ENCODE measurements at regions not wholly inside any gene's neighbourhood (a gene's known extent, or its start where the extent isn't known, plus 50 kb on each side); places are given as distances from the start of the nearest gene placed in this dataset.
A peak's percentile ranks its signal among the peaks of the same experiment; 100 is the strongest.

DNA sequence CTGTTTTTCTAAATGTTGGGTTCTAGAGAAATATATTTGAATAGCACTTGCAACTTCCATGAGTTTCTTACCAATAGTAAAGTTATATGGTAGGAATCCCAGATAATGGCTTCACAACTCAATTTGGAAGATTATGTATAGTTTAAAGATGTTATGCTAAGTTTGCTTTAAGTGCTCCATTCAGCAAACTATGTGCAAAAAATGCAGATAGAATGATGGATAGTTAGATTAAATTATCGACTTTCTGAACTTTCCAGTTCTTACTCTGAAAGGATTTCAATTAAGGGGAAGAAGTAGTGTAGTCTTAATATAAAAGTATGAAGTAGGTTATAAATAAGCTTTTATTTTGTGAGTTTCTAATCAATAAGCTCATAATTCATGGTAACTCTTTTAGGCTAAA, 60.7 kb upstream of the NFKB1 start:
- no peak for DNase-seq (ENCODE audit: low spot score)

DNA sequence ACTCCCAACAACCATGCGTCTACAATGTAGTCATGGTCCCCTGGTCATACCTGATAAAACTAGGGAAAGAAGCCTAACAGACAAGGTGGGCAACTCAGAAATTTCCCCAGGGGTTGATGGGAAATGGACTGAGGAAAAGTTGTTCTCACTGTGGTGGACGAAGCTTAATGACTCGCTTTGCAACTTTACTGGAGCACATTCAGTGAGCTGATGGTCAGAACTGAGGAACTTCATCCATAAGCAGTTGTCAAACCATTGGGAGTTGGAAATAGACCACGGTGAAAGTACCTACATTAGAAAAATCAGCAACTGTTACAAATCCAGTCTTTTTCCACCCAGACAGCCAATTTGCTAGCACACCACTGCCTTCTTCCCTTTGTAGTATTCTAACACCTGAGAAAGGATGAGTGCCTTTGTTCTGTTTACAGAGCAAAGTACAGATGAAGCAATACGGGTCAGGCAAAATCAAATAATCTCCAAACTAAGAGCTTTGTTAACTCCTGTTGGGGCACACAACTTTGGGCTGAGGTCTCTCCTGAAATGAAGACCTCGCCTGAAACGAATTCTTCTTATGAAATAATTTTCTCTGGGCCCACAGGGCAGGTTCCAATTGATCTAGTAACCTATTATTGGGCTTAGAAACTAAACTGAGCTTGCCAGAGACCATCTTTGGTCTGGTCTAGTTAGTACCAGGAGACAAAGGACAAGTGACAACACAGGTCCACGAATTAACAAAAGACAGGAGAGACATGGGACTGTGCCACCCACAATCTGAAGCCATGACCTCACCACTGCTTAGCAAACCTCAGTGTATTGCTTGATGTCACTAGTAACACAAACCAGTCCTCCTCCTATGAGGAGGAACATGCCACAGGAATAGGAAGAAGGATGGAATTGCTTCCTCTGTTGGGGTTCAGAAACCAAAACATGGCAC, 58.9 kb upstream of the NFKB1 start:
- no peak for DNase-seq (ENCODE audit: low spot score)

DNA sequence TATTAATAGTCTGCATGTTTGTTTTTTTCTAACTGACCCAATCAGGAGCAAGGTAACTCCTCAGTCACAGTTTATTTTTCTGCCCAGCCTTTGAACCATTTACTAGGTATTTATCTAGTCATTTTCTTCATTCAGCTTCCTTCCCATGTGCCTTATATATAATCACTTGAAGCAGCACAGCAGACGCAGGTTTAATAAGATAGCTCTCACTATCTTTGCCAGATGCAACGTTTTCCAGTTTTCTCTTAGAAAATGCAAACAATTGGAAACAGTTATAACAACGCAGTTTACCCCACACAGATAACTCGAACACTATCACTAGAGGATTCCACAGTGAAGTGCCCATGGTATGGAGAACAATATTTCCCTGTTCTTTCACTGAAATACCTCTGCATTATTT, 56.4 kb upstream of the NFKB1 start:
- no peak for DNase-seq (ENCODE audit: low spot score)

DNA sequence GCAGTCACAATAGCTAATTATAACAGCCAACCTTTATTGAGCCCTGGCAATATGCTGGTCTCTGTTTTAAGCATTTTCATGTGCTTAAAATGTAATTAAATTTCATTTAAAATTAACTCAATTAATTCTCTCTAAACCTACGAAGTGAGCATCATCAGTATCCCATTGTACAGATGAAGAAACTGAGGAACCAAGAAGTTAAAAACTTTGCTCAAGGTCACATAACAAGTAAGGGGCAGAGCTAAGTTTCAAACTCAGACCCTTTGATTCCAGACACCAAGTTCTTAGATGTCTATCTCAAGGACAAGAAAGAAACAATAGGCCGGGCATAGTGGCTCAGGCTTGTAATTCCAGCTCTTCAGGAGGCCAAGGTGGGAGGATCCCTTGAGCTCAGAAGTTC, 55.9 kb upstream of the NFKB1 start:
- no peak for DNase-seq (ENCODE audit: low spot score)

DNA sequence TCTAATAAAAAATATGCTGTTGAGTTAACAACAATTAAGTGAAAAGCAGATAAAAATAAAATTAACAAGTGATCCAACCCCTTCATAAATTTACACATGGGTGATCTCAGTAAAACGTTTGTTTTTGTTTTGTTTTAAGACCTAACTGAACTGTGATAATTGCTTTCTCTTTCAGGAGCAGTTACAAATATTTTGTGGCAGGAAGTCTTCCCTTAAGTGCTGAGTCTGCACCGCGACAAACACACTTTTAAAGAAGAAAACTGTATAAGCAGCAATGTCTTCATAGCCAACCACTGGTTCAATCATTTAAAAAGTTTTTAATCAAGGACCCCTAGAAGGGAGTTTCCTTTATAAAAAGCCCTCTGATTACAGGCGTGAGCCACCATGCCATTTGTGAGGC, 53.7 kb upstream of the NFKB1 start:
- DNase-seq (ENCODE audit: low spot score), result no peak

DNA sequence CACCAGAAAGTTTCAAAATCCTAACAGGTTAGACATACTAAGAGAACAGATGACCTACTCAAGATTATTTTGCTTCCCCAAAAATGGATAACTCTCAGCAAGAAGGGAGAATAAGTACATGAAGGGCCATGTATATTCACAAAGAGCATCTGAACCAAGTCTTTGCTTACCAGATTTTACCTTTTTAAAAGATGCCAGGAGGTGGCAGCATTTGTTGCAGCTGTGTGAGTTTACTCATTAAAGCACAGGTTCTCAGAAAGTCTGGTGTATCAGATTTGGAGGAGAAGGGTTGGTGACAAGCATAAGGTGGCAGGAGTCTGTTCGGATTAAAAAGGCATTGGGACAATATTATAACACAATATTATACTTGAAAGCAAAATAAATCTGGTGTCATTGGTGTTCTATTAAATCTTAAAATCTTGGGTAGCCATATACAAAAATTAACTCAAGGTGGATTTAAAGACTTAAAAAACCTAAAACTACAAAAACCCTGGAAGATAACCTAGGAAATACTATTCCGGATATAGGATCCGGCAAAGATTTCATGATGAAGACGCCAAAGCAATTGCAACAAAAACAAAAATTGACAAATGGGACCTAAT, 51.3 kb upstream of the NFKB1 start:
- DNase-seq (ENCODE audit: low spot score), result peak; percentile 59

DNA sequence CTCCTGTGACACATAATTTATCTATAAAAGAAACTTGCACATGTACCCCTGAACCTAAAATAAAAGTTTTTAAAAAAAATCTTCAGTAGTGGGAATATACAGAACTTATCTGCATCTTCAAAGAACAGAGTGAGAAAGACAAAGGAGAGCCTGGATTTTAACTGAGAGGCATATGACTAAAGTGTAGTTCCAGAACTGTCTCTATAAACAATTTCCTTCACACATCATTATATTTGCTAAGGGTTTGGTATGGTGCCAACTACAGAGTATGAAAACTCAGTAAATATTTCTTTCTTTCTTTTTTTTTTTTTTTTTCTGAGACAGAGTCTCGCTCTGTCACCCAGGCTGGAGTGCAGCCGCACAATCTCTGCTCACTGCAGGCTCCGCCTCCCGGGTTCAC, 49.9 kb upstream of the NFKB1 start:
- DNase-seq (ENCODE audit: low spot score), result no peak
